IMR-90 (cell line): ENCODE measurements at regions not wholly inside any gene's neighbourhood (a gene's known extent, or its start where the extent isn't known, plus 50 kb on each side); places are given as distances from the start of the nearest gene placed in this dataset.

Experiments
- CTCF ChIP-seq: conservative IDR thresholded peaks from 2 replicates; pipeline ENCODE4 v1.5.1; 2012; ENCODE audit warnings: mild to moderate bottlenecking, low read depth, low read length, improper control_type of control experiment
- NFE2L2 ChIP-seq: fragments of 150-350 bp; IDR thresholded peaks from 2 replicates; pipeline ENCODE4 v1.6.1; 2016; ENCODE audit warnings: low read depth, mild to moderate bottlenecking, low read length
- POLR2A ChIP-seq: IDR thresholded peaks from 2 replicates; pipeline ENCODE4 v1.6.1; 2012; ENCODE audit warnings: mild to moderate bottlenecking, low read depth, low read length
- RFX5 ChIP-seq: IDR thresholded peaks from 2 replicates; pipeline ENCODE4 v1.8.0; 2012; ENCODE audit warnings: low read depth, mild to moderate bottlenecking, low read length, moderate library complexity
- SMC3 ChIP-seq: fragments of 150-350 bp; IDR thresholded peaks from 2 replicates; pipeline ENCODE4 v1.6.1; 2016; ENCODE audit warnings: low read depth, mild to moderate bottlenecking, antibody characterized with exemption, low read length, moderate library complexity

GRCh38 chr7:63025815-63026214, 972.8 kb upstream of the ZNF722 start:
- TF ChIP-seq NFE2L2 (no peak), CTCF (no peak), RFX5 (no peak), POLR2A (no peak), SMC3 (no peak)
